ENCODE measurements at regions not wholly inside any gene's neighbourhood (a gene's known extent, or its start where the extent isn't known, plus 50 kb on each side); places are given as distances from the start of the nearest gene placed in this dataset.

GRCh38 chr6:62968834-62969233 is 242.4 kb upstream of the FKBP1C start:
- H3K27ac ChIP-seq (ENCODE audit: extremely low read depth, low read depth, low read length), result no peak overlapping the region
- no peaks in the 10 kb centered on the region for H3K36me3 ChIP-seq (ENCODE audit: control insufficient read depth in 2 of 2, insufficient read depth in 1 of 2, low read length in 2 of 2)
- H3K4me1 ChIP-seq (ENCODE audit: control insufficient read depth, insufficient read depth, low read length), result no peaks in the 10 kb centered on the region
- TF ChIP-seq, protein P1, sequence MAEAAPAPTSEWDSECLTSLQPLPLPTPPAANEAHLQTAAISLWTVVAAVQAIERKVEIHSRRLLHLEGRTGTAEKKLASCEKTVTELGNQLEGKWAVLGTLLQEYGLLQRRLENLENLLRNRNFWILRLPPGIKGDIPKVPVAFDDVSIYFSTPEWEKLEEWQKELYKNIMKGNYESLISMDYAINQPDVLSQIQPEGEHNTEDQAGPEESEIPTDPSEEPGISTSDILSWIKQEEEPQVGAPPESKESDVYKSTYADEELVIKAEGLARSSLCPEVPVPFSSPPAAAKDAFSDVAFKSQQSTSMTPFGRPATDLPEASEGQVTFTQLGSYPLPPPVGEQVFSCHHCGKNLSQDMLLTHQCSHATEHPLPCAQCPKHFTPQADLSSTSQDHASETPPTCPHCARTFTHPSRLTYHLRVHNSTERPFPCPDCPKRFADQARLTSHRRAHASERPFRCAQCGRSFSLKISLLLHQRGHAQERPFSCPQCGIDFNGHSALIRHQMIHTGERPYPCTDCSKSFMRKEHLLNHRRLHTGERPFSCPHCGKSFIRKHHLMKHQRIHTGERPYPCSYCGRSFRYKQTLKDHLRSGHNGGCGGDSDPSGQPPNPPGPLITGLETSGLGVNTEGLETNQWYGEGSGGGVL (tag by site-specific recombination; IDR thresholded peaks at IDR 0.05), result no peak
- TF ChIP-seq ZNF626 (tag by site-specific recombination; IDR thresholded peaks at IDR 0.05) (no peak), ZNF350 (tag by site-specific recombination; IDR thresholded peaks at IDR 0.05) (no peak)
- H3K4me3 ChIP-seq (ENCODE audit: low read depth, low read length), result no peak overlapping the region
- POLR2A ChIA-PET, result no interaction called here
- no peaks in the 10 kb centered on the region for H3K9me3 ChIP-seq (ENCODE audit: control insufficient read depth, insufficient read depth, low read depth, low read length)
- CTCF ChIA-PET, result no interaction called here

DNA sequence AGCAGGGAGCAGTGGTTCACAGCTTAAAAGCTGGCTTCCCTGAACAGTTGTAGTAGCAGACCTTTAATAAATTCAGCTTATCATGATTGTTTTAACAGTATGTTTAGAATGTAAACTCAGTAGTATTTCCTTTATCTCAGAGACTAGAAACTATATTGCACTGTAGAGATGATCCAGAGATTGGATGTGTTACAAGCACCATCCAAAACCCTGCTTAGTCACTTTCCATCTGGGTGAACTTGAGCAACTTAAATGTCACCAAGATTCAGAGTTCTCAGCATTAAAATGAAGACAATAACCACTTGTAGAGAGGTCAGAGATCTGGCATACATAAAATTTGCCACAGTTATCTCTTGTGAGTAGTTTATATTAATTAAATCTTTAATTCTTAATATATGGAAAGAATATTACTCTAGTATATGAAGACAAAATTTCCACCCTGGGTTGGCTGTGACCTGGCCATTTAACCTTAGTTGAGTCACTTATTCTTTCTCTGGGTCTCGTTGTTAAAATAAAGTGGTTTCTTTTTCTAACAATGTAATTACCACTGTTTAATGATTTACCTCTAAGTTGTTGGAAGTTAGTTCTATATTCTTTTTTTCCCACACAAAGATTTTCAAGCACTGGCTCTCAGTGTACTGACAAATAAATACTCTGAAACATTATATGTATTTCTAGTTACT is 239.2 kb upstream of the FKBP1C start:
- H3K27ac ChIP-seq (ENCODE audit: extremely low read depth, low read depth, low read length), result no peak overlapping the region
- no peaks in the 10 kb centered on the region for H3K4me1 ChIP-seq (ENCODE audit: control insufficient read depth, insufficient read depth, low read length)
- ChIA-PET CTCF (no interaction called here), POLR2A (no interaction called here)
- H3K9me3 ChIP-seq (ENCODE audit: control insufficient read depth, insufficient read depth, low read depth, low read length), result no peaks in the 10 kb centered on the region
- no peaks in the 10 kb centered on the region for H3K36me3 ChIP-seq (ENCODE audit: control insufficient read depth in 2 of 2, insufficient read depth in 1 of 2, low read length in 2 of 2)
- no peak overlapping the region for H3K4me3 ChIP-seq (ENCODE audit: low read depth, low read length)
- TF ChIP-seq ZNF544 (tag by site-specific recombination; IDR thresholded peaks at IDR 0.05), result no peak
- no peak for TF ChIP-seq KLF8 (tag by site-specific recombination; IDR thresholded peaks at IDR 0.05)
- TF ChIP-seq, protein P2, sequence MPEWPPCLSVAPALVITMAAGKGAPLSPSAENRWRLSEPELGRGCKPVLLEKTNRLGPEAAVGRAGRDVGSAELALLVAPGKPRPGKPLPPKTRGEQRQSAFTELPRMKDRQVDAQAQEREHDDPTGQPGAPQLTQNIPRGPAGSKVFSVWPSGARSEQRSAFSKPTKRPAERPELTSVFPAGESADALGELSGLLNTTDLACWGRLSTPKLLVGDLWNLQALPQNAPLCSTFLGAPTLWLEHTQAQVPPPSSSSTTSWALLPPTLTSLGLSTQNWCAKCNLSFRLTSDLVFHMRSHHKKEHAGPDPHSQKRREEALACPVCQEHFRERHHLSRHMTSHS (tag by site-specific recombination; IDR thresholded peaks at IDR 0.05), result no peak

DNA sequence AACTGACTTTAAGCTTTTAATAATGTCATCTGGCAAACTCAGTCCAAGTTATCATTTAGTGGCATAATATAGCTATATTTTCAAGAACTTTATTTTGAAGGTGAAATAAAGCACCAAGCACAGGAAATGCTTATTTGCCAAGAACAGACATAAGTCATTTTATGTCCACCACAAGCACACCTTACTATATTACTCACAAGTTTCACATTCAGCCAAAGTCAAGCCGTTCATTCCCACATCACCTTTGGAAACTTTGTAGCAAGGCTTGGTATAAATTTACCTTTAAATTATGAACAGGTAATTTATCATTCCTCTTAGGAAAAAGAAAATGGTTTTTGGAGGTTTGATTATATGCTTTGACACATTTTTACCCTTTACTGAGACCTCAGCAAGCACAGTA is 236.8 kb upstream of the FKBP1C start:
- Histone ChIP-seq H3K4me1 (ENCODE audit: control insufficient read depth, insufficient read depth, low read length) (no peaks in the 10 kb centered on the region), H3K4me3 (ENCODE audit: low read depth, low read length) (no peak overlapping the region), H3K9me3 (ENCODE audit: control insufficient read depth, insufficient read depth, low read depth, low read length) (no peaks in the 10 kb centered on the region), H3K27ac (ENCODE audit: extremely low read depth, low read depth, low read length) (no peak overlapping the region), H3K36me3 (ENCODE audit: control insufficient read depth in 2 of 2, insufficient read depth in 1 of 2, low read length in 2 of 2) (no peaks in the 10 kb centered on the region)
- TF ChIP-seq WT1 (tag by site-specific recombination; IDR thresholded peaks at IDR 0.05), result no peak
- TF ChIP-seq PRDM1 (tag by site-specific recombination; IDR thresholded peaks at IDR 0.05), result no peak
- TF ChIP-seq ZNF449 (tag by site-specific recombination; IDR thresholded peaks at IDR 0.05), result no peak
- TF ChIP-seq OSR2 (tag by site-specific recombination; IDR thresholded peaks at IDR 0.05), result no peak
- TF ChIP-seq ZNF664 (tag by site-specific recombination; IDR thresholded peaks at IDR 0.05), result no peak
- no peak for TF ChIP-seq ZNF433 (tag by site-specific recombination; IDR thresholded peaks at IDR 0.05; ENCODE audit: low read depth)
- no peak for TF ChIP-seq FEZF1 (tag by site-specific recombination; IDR thresholded peaks at IDR 0.05)
- no peak for TF ChIP-seq SP3 (tag by site-specific recombination; IDR thresholded peaks at IDR 0.05)
- CTCF ChIA-PET, result no interaction called here
- POLR2A ChIA-PET, result no interaction called here

GRCh38 chr6:62976566-62976965 is 234.7 kb upstream of the FKBP1C start:
- Histone ChIP-seq H3K4me1 (ENCODE audit: control insufficient read depth, insufficient read depth, low read length) (no peaks in the 10 kb centered on the region), H3K27ac (ENCODE audit: extremely low read depth, low read depth, low read length) (no peak overlapping the region), H3K4me3 (ENCODE audit: low read depth, low read length) (no peak overlapping the region), H3K9me3 (ENCODE audit: control insufficient read depth, insufficient read depth, low read depth, low read length) (no peaks in the 10 kb centered on the region), H3K36me3 (ENCODE audit: control insufficient read depth in 2 of 2, insufficient read depth in 1 of 2, low read length in 2 of 2) (no peaks in the 10 kb centered on the region)
- CTCF ChIA-PET, result no interaction called here
- POLR2A ChIA-PET, result no interaction called here
- TF ChIP-seq ZNF132 (tag by site-specific recombination; IDR thresholded peaks at IDR 0.05; ENCODE audit: borderline replicate concordance), result no peak
- TF ChIP-seq ZFHX2 (tag by site-specific recombination; conservative IDR thresholded peaks at IDR 0.05), result no peak
- no peak for TF ChIP-seq ZNF792 (tag by site-specific recombination; IDR thresholded peaks at IDR 0.05)
- no peak for TF ChIP-seq ZNF274 (IDR thresholded peaks at IDR 0.05; ENCODE audit: low read length)
- TF ChIP-seq ZNF274 (tag by site-specific recombination; IDR thresholded peaks at IDR 0.05; ENCODE audit: borderline replicate concordance), result no peak
- TF ChIP-seq, protein P3, sequence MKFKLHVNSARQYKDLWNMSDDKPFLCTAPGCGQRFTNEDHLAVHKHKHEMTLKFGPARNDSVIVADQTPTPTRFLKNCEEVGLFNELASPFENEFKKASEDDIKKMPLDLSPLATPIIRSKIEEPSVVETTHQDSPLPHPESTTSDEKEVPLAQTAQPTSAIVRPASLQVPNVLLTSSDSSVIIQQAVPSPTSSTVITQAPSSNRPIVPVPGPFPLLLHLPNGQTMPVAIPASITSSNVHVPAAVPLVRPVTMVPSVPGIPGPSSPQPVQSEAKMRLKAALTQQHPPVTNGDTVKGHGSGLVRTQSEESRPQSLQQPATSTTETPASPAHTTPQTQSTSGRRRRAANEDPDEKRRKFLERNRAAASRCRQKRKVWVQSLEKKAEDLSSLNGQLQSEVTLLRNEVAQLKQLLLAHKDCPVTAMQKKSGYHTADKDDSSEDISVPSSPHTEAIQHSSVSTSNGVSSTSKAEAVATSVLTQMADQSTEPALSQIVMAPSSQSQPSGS (tag by site-specific recombination; IDR thresholded peaks at IDR 0.05; ENCODE audit: low read depth), result no peak
- TF ChIP-seq ZNF292 (tag by site-specific recombination; IDR thresholded peaks at IDR 0.05; ENCODE audit: borderline replicate concordance, low read depth), result no peak
- no peak for TF ChIP-seq ZNF214 (tag by site-specific recombination; IDR thresholded peaks at IDR 0.05; ENCODE audit: borderline replicate concordance)
- TF ChIP-seq ZNF112 (tag by site-specific recombination; IDR thresholded peaks at IDR 0.05), result no peak
- TF ChIP-seq ZNF76 (tag by site-specific recombination; IDR thresholded peaks at IDR 0.05; ENCODE audit: borderline replicate concordance, low read depth), result no peak
